ENCODE measurements at regions not wholly inside any gene's neighbourhood (a gene's known extent, or its start where the extent isn't known, plus 50 kb on each side); places are given as distances from the start of the nearest gene placed in this dataset.

GRCh38 chr3:72039677-72040076 lies 254.7 kb upstream of the PROK2 start:
- 88% methylated on average over 1 to 6 of the region's 6 CpGs for WGBS, 2 donors (ENCODE audit: low coverage in 1 of 2)
- Histone ChIP-seq H3K4me1 (peaks cover 0 to 16% (median 0%) of the 10 kb centered on the region in 4 donors), H3K27ac (no peak overlapping the region), H3K36me3 (no peaks in the 10 kb centered on the region), H3K4me3 (no peak overlapping the region), H3K9me3 (no peaks in the 10 kb centered on the region), H3K27me3 (no peaks in the 10 kb centered on the region)
- DNase-seq, result no peak
- in situ Hi-C loops (cut with MboI; ENCODE audit: low pct_ligation_motif_present in 1 of 4, low pct_unique_long_range_greater_than_20kb in 1 of 4, low sequenced_read_pairs in 3 of 4), result no loop called here
- no peak for TF ChIP-seq POLR2A (IDR thresholded peaks at IDR 0.05)
- no peak for TF ChIP-seq CTCF (IDR thresholded peaks at IDR 0.05)
- no peak for TF ChIP-seq POLR2AphosphoS5 (IDR thresholded peaks at IDR 0.05)
- TF ChIP-seq EP300 (IDR thresholded peaks at IDR 0.05; ENCODE audit: low read depth), result no peak
- intact Hi-C loops (cut with DNase I; ENCODE audit: low total_unique reads), result no loop called here

- peaks cover 0 to 13% (median 0%) of the 10 kb centered on the region in 4 donors for H3K4me1 ChIP-seq
- no peaks in the 10 kb centered on the region for H3K27me3 ChIP-seq
- in situ Hi-C loops (cut with MboI; ENCODE audit: low pct_ligation_motif_present in 1 of 4, low pct_unique_long_range_greater_than_20kb in 1 of 4, low sequenced_read_pairs in 3 of 4) (no loop called here), intact Hi-C loops (cut with DNase I; ENCODE audit: low total_unique reads) (no loop called here)
- no peaks in the 10 kb centered on the region for H3K36me3 ChIP-seq
- 62% methylated on average over 1 of the region's 1 CpG; no CpG with 5 or more reads in 1 of the 2 donors for WGBS, 2 donors (ENCODE audit: low coverage in 1 of 2)
- no peaks in the 10 kb centered on the region for H3K9me3 ChIP-seq
- no peak for DNase-seq
- no peak overlapping the region for H3K27ac ChIP-seq
- no peak overlapping the region for H3K4me3 ChIP-seq
- TF ChIP-seq POLR2AphosphoS5 (IDR thresholded peaks at IDR 0.05), result peak in 2 of 3 donors; percentile 43 to 59
- TF ChIP-seq EP300 (IDR thresholded peaks at IDR 0.05; ENCODE audit: low read depth), result no peak
Observed at GRCh38 chr3:72036899-72037298, 252.0 kb upstream of the PROK2 start.

- WGBS, 2 donors (ENCODE audit: low coverage in 1 of 2), result 96 to 100% methylated on average over 3 of the region's 3 CpGs
- H3K36me3 ChIP-seq, result no peaks in the 10 kb centered on the region
- no peak for DNase-seq
- H3K9me3 ChIP-seq, result no peaks in the 10 kb centered on the region
- no peak overlapping the region for H3K4me3 ChIP-seq
- no peak overlapping the region for H3K27ac ChIP-seq
- in situ Hi-C loops (cut with MboI; ENCODE audit: low pct_ligation_motif_present in 1 of 4, low pct_unique_long_range_greater_than_20kb in 1 of 4, low sequenced_read_pairs in 3 of 4), result no loop called here
- H3K27me3 ChIP-seq, result no peaks in the 10 kb centered on the region
- intact Hi-C loops (cut with DNase I; ENCODE audit: low total_unique reads), result no loop called here
- peaks cover 0 to 7% (median 0%) of the 10 kb centered on the region in 4 donors for H3K4me1 ChIP-seq
- no peak for TF ChIP-seq POLR2A (IDR thresholded peaks at IDR 0.05)
- TF ChIP-seq POLR2AphosphoS5 (IDR thresholded peaks at IDR 0.05), result no peak
- TF ChIP-seq CTCF (IDR thresholded peaks at IDR 0.05), result no peak
- no peak for TF ChIP-seq EP300 (IDR thresholded peaks at IDR 0.05; ENCODE audit: low read depth)
Observed at GRCh38 chr3:72035606-72036005, 250.7 kb upstream of the PROK2 start.

- intact Hi-C loops (cut with DNase I; ENCODE audit: low total_unique reads), result no loop called here
- WGBS, 2 donors (ENCODE audit: low coverage in 1 of 2), result 82 to 93% methylated on average over 1 of the region's 1 CpG
Observed at GRCh38 chr3:72034986-72035385, 250.0 kb upstream of the PROK2 start.

More at GRCh38 chr3:72034986-72035385, 250.0 kb upstream of the PROK2 start:
- no peak overlapping the region for H3K27ac ChIP-seq
- H3K4me3 ChIP-seq, result no peak overlapping the region
- H3K27me3 ChIP-seq, result no peaks in the 10 kb centered on the region
- H3K4me1 ChIP-seq, result peaks cover 0 to 7% (median 0%) of the 10 kb centered on the region in 4 donors
- in situ Hi-C loops (cut with MboI; ENCODE audit: low pct_ligation_motif_present in 1 of 4, low pct_unique_long_range_greater_than_20kb in 1 of 4, low sequenced_read_pairs in 3 of 4), result no loop called here
- TF ChIP-seq CTCF (IDR thresholded peaks at IDR 0.05), result no peak
- no peak for TF ChIP-seq POLR2A (IDR thresholded peaks at IDR 0.05)
- TF ChIP-seq POLR2AphosphoS5 (IDR thresholded peaks at IDR 0.05), result no peak
- no peak for TF ChIP-seq EP300 (IDR thresholded peaks at IDR 0.05; ENCODE audit: low read depth)
- DNase-seq, result no peak
- H3K36me3 ChIP-seq, result no peaks in the 10 kb centered on the region
- no peaks in the 10 kb centered on the region for H3K9me3 ChIP-seq

All from transverse colon (tissue), 4 donors.